Effector memory CD4-positive, alpha-beta T cell (primary cell): ENCODE measurements at regions not wholly inside any gene's neighbourhood (a gene's known extent, or its start where the extent isn't known, plus 50 kb on each side); places are given as distances from the start of the nearest gene placed in this dataset.

Experiments
- DNase-seq, 3 donors: peaks; one replicate each; pipeline ENCODE4 v3.0.0-alpha.2; 2020
- H3K27ac ChIP-seq: 2 replicates; pipeline ENCODE4 v1.7.0; 2013; ENCODE audit warnings: mild to moderate bottlenecking, low read length, moderate library complexity; ENCODE audit not compliant: insufficient read depth, poor library complexity, severe bottlenecking
- H3K27me3 ChIP-seq: replicated peaks from 2 replicates; pipeline ENCODE4 v1.7.0; 2013; ENCODE audit warnings: mild to moderate bottlenecking, low read length; ENCODE audit not compliant: insufficient read depth, control insufficient read depth, poor library complexity, severe bottlenecking
- H3K36me3 ChIP-seq: 2 replicates; pipeline ENCODE4 v1.7.0; 2013; ENCODE audit warnings: mild to moderate bottlenecking, low read length, moderate library complexity; ENCODE audit not compliant: control insufficient read depth, insufficient read depth
- H3K4me1 ChIP-seq: 2 replicates; pipeline ENCODE4 v1.7.0; 2013; ENCODE audit warnings: low read length, mild to moderate bottlenecking; ENCODE audit not compliant: control insufficient read depth, insufficient read depth, poor library complexity, severe bottlenecking
- H3K4me3 ChIP-seq: 2 replicates; pipeline ENCODE4 v1.7.0; 2013; ENCODE audit warnings: low read length, low read depth, mild to moderate bottlenecking; ENCODE audit not compliant: insufficient read depth, poor library complexity, severe bottlenecking
- H3K9me3 ChIP-seq: 2 replicates; pipeline ENCODE4 v1.7.0; 2013; ENCODE audit warnings: mild to moderate bottlenecking, low read length, moderate library complexity; ENCODE audit not compliant: control insufficient read depth

GRCh38 chr1:82728206-82728605 lies 927.5 kb downstream of the ADGRL2 start:
- Histone ChIP-seq H3K4me1 (no peaks in the 10 kb centered on the region), H3K36me3 (no peaks in the 10 kb centered on the region), H3K27me3 (no peaks in the 10 kb centered on the region), H3K9me3 (no peaks in the 10 kb centered on the region), H3K4me3 (no peak overlapping the region), H3K27ac (no peak overlapping the region)
- no peak for DNase-seq

GRCh38 chr1:82724246-82724645 lies 923.5 kb downstream of the ADGRL2 start:
- no peak for DNase-seq
- no peaks in the 10 kb centered on the region for H3K27me3 ChIP-seq

GRCh38 chr1:82722608-82723007 lies 921.9 kb downstream of the ADGRL2 start:
- H3K36me3 ChIP-seq: no peaks in the 10 kb centered on the region
- no peak for DNase-seq
- H3K27ac ChIP-seq: no peak overlapping the region
- no peaks in the 10 kb centered on the region for H3K9me3 ChIP-seq
- no peaks in the 10 kb centered on the region for H3K4me1 ChIP-seq
- H3K4me3 ChIP-seq: no peak overlapping the region
- H3K27me3 ChIP-seq: no peaks in the 10 kb centered on the region

More at GRCh38 chr1:82724246-82724645, 923.5 kb downstream of the ADGRL2 start:
- no peaks in the 10 kb centered on the region for H3K4me1 ChIP-seq
- H3K27ac ChIP-seq: no peak overlapping the region
- H3K36me3 ChIP-seq: no peaks in the 10 kb centered on the region
- H3K4me3 ChIP-seq: no peak overlapping the region
- H3K9me3 ChIP-seq: no peaks in the 10 kb centered on the region

GRCh38 chr1:82721702-82722101 lies 921.0 kb downstream of the ADGRL2 start:
- H3K4me1 ChIP-seq: no peaks in the 10 kb centered on the region
- H3K4me3 ChIP-seq: no peak overlapping the region
- H3K9me3 ChIP-seq: no peaks in the 10 kb centered on the region
- H3K27ac ChIP-seq: no peak overlapping the region
- no peak for DNase-seq
- no peaks in the 10 kb centered on the region for H3K36me3 ChIP-seq
- no peaks in the 10 kb centered on the region for H3K27me3 ChIP-seq

- no peaks in the 10 kb centered on the region for H3K9me3 ChIP-seq
- DNase-seq: no peak
- H3K27ac ChIP-seq: no peak overlapping the region
- H3K27me3 ChIP-seq: no peaks in the 10 kb centered on the region
- no peaks in the 10 kb centered on the region for H3K36me3 ChIP-seq
- H3K4me1 ChIP-seq: no peaks in the 10 kb centered on the region
- H3K4me3 ChIP-seq: no peak overlapping the region
These were observed 918.1 kb downstream of the ADGRL2 start for GRCh38 chr1:82718719-82719419.

- H3K4me1 ChIP-seq: no peaks in the 10 kb centered on the region
- H3K36me3 ChIP-seq: no peaks in the 10 kb centered on the region
- no peak overlapping the region for H3K27ac ChIP-seq
- no peak overlapping the region for H3K4me3 ChIP-seq
- DNase-seq: no peak
- no peaks in the 10 kb centered on the region for H3K9me3 ChIP-seq
- H3K27me3 ChIP-seq: no peaks in the 10 kb centered on the region
These were observed 909.4 kb downstream of the ADGRL2 start for GRCh38 chr1:82710091-82710490.

GRCh38 chr1:82707681-82708080 lies 906.9 kb downstream of the ADGRL2 start:
- H3K36me3 ChIP-seq: no peaks in the 10 kb centered on the region
- no peak for DNase-seq
- H3K4me3 ChIP-seq: no peak overlapping the region
- H3K9me3 ChIP-seq: no peaks in the 10 kb centered on the region
- no peak overlapping the region for H3K27ac ChIP-seq
- H3K27me3 ChIP-seq: no peaks in the 10 kb centered on the region
- no peaks in the 10 kb centered on the region for H3K4me1 ChIP-seq

GRCh38 chr1:82706741-82707140 lies 906.0 kb downstream of the ADGRL2 start:
- no peak for DNase-seq
- Histone ChIP-seq H3K36me3 (no peaks in the 10 kb centered on the region), H3K27me3 (no peaks in the 10 kb centered on the region), H3K4me1 (no peaks in the 10 kb centered on the region), H3K9me3 (no peaks in the 10 kb centered on the region), H3K4me3 (no peak overlapping the region), H3K27ac (no peak overlapping the region)

- Histone ChIP-seq H3K27ac (no peak overlapping the region), H3K4me1 (no peaks in the 10 kb centered on the region)
These were observed 904.2 kb downstream of the ADGRL2 start for GRCh38 chr1:82704966-82705365.

GRCh38 chr1:82704393-82704792 lies 903.7 kb downstream of the ADGRL2 start:
- Histone ChIP-seq H3K27ac (no peak overlapping the region), H3K36me3 (no peaks in the 10 kb centered on the region), H3K9me3 (no peaks in the 10 kb centered on the region), H3K27me3 (no peaks in the 10 kb centered on the region), H3K4me3 (no peak overlapping the region), H3K4me1 (no peaks in the 10 kb centered on the region)
- no peak for DNase-seq

More at GRCh38 chr1:82704966-82705365, 904.2 kb downstream of the ADGRL2 start:
- Histone ChIP-seq H3K4me3 (no peak overlapping the region), H3K9me3 (no peaks in the 10 kb centered on the region), H3K36me3 (no peaks in the 10 kb centered on the region), H3K27me3 (no peaks in the 10 kb centered on the region)
- DNase-seq: no peak
